GM23338 (cell line): ENCODE measurements at regions not wholly inside any gene's neighbourhood (a gene's known extent, or its start where the extent isn't known, plus 50 kb on each side); places are given as distances from the start of the nearest gene placed in this dataset.

Experiments
- CTCF ChIP-seq, 2 experiments: fragments of 200-600 bp in 1 of 2; sonication (generic) in 1 of 2; conservative IDR thresholded peaks; 2 replicates each; pipeline versions ENCODE4 v1.5.1 to v1.6.1; 2016 to 2017; ENCODE audit warnings: antibody characterized with exemption in 2 of 2, low read depth in 2 of 2, mild to moderate bottlenecking in 2 of 2, moderate library complexity in 1 of 2
- EZH2 ChIP-seq: fragments of 200-600 bp; sonication (generic); IDR thresholded peaks from one replicate; pipeline ENCODE4 v1.8.0; 2017; ENCODE audit warnings: antibody characterized with exemption, mild to moderate bottlenecking, low read depth; ENCODE audit not compliant: unreplicated experiment
- EZH2phosphoT487 ChIP-seq: fragments of 200-600 bp; sonication (generic); IDR thresholded peaks from one replicate; pipeline ENCODE4 v1.8.1; 2018; ENCODE audit warnings: antibody characterized with exemption; ENCODE audit not compliant: unreplicated experiment
- REST ChIP-seq: IDR thresholded peaks from one replicate; pipeline ENCODE4 v1.6.1; 2018; ENCODE audit warnings: antibody characterized with exemption; ENCODE audit not compliant: unreplicated experiment
- ZNF462 ChIP-seq: fragments of 250-450 bp; sonication (Bioruptor Pico); IDR thresholded peaks from 2 replicates; pipeline ENCODE4 v1.5.0; 2020; ENCODE audit warnings: mild to moderate bottlenecking, moderate library complexity

- TF ChIP-seq CTCF (conservative IDR thresholded peaks at IDR 0.05; ENCODE audit: low read depth in 2 of 2), result no peak
- no peak for TF ChIP-seq EZH2phosphoT487
- no peak for TF ChIP-seq ZNF462 (CRISPR knock-in tag)
- TF ChIP-seq EZH2, result no peak
- no peak for TF ChIP-seq REST
Observed at GRCh38 chr1:195851016-195851601, 757.1 kb downstream of the KCNT2 start.
